Fibroblast of villous mesenchyme (primary cell): ENCODE measurements at regions not wholly inside any gene's neighbourhood (a gene's known extent, or its start where the extent isn't known, plus 50 kb on each side); places are given as distances from the start of the nearest gene placed in this dataset.

Source experiments
- DNase-seq: peaks from one replicate; pipeline ENCODE4 v3.0.0-alpha.2; 2010; ENCODE audit warnings: low read depth
- H3K4me3 ChIP-seq: 2 replicates; pipeline ENCODE4 v1.5.1; 2011; ENCODE audit warnings: low read depth, mild to moderate bottlenecking, low read length
- TF ChIP-seq, protein P1 (sequence below): IDR thresholded peaks from 2 replicates; pipeline ENCODE4 v1.5.1; 2012; ENCODE audit warnings: low read depth, mild to moderate bottlenecking, low read length; ENCODE audit not compliant: insufficient read depth

DNA sequence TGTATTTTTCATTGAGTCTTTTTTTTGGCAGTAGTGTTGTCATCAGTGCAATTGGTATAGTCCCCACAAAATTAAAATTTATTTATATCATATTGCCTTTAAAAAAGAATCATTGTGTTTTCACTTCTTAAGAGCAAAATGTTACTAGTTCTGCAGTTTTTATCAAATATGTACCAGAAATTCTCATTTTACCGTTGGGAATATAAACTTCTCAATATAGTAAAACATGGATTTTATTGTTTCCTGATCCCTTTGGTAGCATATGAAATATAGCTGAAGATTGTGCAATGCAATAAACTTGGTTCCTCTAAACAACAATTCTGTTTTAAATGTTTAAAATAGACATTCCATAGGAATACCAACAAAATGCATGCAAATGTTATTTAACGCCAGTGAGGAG, 306.5 kb upstream of the PCDH20 start:
- TF ChIP-seq, protein P1, sequence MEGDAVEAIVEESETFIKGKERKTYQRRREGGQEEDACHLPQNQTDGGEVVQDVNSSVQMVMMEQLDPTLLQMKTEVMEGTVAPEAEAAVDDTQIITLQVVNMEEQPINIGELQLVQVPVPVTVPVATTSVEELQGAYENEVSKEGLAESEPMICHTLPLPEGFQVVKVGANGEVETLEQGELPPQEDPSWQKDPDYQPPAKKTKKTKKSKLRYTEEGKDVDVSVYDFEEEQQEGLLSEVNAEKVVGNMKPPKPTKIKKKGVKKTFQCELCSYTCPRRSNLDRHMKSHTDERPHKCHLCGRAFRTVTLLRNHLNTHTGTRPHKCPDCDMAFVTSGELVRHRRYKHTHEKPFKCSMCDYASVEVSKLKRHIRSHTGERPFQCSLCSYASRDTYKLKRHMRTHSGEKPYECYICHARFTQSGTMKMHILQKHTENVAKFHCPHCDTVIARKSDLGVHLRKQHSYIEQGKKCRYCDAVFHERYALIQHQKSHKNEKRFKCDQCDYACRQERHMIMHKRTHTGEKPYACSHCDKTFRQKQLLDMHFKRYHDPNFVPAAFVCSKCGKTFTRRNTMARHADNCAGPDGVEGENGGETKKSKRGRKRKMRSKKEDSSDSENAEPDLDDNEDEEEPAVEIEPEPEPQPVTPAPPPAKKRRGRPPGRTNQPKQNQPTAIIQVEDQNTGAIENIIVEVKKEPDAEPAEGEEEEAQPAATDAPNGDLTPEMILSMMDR: no peak
- DNase-seq: no peak
- no peak overlapping the region for H3K4me3 ChIP-seq

DNA sequence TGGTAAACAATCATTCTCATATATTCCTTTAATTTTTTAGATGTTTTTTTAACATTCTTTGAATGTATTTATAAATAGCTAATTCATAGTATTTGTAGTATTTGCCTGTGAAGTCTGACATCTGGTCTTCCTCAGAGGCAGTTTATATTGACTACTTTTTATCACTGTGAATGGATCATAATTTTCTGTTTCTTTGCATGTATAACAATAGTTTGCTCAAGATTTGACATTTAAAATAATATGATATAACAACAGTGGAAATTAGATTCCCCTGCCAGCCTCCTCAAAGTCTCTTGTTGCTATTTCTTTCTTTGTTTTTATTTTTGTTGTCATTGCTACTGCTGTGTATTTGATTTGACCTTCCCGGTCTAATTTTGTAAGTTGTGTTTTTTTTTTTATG, 297.0 kb upstream of the PCDH20 start:
- no peak for DNase-seq
- TF ChIP-seq, protein P1: no peak
- H3K4me3 ChIP-seq: no peak overlapping the region

DNA sequence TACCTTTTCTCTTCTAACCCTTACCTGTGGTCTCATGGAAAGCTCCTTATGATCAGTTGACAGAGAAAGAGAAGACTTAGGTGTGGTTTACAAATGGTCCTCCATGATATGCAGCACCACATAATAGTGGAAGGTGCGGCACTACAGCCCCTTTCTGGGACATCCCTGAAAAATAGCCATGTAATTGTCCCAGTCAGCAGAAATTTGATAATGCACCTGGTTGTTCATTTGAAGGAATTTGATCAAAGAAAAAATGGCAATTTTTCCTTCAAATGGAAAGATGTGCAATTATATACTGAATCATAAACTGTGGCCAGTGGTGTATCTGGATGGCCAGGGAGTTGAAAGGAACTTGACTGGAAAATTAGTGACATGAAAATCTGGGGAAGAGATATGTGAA, 293.6 kb upstream of the PCDH20 start:
- no peak overlapping the region for H3K4me3 ChIP-seq
- TF ChIP-seq, protein P1: no peak
- DNase-seq: no peak

GRCh38 chr13:61706899-61707298, 291.2 kb upstream of the PCDH20 start:
- no peak for DNase-seq
- no peak overlapping the region for H3K4me3 ChIP-seq
- TF ChIP-seq, protein P1: no peak

DNA sequence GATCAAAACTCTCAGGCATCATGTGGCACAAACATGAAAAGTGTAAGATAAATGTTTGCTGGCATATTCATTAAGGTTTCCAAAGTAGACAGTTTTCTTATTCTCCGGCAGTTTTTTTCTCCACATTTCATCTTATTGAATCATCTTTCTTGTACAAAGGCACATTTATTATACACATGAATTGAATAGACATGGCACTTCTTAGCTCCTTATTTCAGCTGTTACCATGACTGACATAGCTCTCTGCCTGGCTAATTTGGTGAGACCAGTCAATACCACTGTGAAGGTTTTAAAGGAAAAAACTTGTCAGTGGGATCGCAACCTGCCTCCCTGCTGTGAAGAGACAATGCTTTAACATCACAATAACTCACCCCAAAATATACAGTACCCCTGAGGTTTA, 285.0 kb upstream of the PCDH20 start:
- TF ChIP-seq, protein P1: no peak
- no peak overlapping the region for H3K4me3 ChIP-seq
- no peak for DNase-seq

- no peak overlapping the region for H3K4me3 ChIP-seq
- DNase-seq: no peak
- TF ChIP-seq, protein P1: no peak
These were observed 284.5 kb upstream of the PCDH20 start for GRCh38 chr13:61700181-61700580.

DNA sequence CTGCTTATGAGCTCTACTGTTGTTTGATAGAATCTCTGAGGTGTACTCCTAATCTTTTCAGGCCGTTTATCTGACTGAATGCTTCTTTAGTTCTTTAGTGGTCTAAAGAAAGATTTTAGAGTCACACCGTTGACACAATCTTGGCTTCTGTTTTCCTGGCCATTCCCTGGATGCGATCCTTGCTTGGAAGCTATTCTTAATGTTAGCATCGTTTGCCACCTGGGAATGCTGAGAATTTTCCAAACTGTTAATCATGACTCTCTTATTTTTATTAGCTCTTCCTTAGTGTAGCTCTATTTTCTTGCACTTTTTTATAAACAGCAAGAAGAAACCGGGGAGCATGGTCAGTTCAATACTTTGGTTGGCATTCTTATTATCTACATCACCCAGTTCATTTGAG, 281.0 kb upstream of the PCDH20 start:
- TF ChIP-seq, protein P1: no peak
- no peak overlapping the region for H3K4me3 ChIP-seq
- DNase-seq: no peak
